Upper lobe of left lung (tissue), 4 donors: ENCODE measurements at regions not wholly inside any gene's neighbourhood (a gene's known extent, or its start where the extent isn't known, plus 50 kb on each side); places are given as distances from the start of the nearest gene placed in this dataset.
"Not testable (repeated sequence)": the region's sequence is repeated elsewhere in the genome, so short reads cannot be mapped to it uniquely, and the experiment has no call there.

Experiments
- CTCF ChIP-seq, 6 experiments: fragments of 450-650 bp in 4 of 6; fragments of 200-600 bp in 2 of 6; sonication (generic) in 2 of 6; IDR thresholded peaks; one replicate each; pipeline ENCODE4 v1.5.1; 2016 to 2019; ENCODE audit warnings: antibody characterized with exemption in 6 of 6
- POLR2AphosphoS5 ChIP-seq, 2 donors: sonication (generic); formaldehyde crosslinking; IDR thresholded peaks; one replicate each; pipeline ENCODE4 v1.5.1; 2017; ENCODE audit warnings: antibody characterized with exemption in 2 of 2

- not testable (repeated sequence) for TF ChIP-seq CTCF, POLR2AphosphoS5 (IDR thresholded peaks at IDR 0.05)
Observed at GRCh38 chr5:20765074-20765473, 777.1 kb upstream of the CDH18 start.
